Gastroesophageal sphincter (tissue), 3 donors: ENCODE measurements at regions not wholly inside any gene's neighbourhood (a gene's known extent, or its start where the extent isn't known, plus 50 kb on each side); places are given as distances from the start of the nearest gene placed in this dataset.

ENCODE experiments used
- POLR2A ChIP-seq, 2 donors: fragments of 450-650 bp; IDR thresholded peaks; one replicate each; pipeline ENCODE4 v1.6.1; 2017; ENCODE audit warnings: antibody characterized with exemption in 2 of 2, mild to moderate bottlenecking in 2 of 2, moderate library complexity in 1 of 2
- POLR2AphosphoS5 ChIP-seq: sonication (generic); formaldehyde crosslinking; IDR thresholded peaks from one replicate; pipeline ENCODE4 v1.6.1; 2017; ENCODE audit warnings: antibody characterized with exemption
- TF ChIP-seq, protein P1 (sequence below), 4 experiments: fragments of 200-600 bp in 2 of 4; fragments of 450-650 bp in 2 of 4; sonication (generic) in 1 of 4; IDR thresholded peaks; one replicate each; pipeline ENCODE4 v1.5.1; 2017 to 2019; ENCODE audit warnings: antibody characterized with exemption in 4 of 4, mild to moderate bottlenecking in 2 of 4, moderate library complexity in 2 of 4

GRCh38 chr2:193965263-193965662 is 1691.8 kb upstream of the SLC39A10 start:
- TF ChIP-seq, protein P1, sequence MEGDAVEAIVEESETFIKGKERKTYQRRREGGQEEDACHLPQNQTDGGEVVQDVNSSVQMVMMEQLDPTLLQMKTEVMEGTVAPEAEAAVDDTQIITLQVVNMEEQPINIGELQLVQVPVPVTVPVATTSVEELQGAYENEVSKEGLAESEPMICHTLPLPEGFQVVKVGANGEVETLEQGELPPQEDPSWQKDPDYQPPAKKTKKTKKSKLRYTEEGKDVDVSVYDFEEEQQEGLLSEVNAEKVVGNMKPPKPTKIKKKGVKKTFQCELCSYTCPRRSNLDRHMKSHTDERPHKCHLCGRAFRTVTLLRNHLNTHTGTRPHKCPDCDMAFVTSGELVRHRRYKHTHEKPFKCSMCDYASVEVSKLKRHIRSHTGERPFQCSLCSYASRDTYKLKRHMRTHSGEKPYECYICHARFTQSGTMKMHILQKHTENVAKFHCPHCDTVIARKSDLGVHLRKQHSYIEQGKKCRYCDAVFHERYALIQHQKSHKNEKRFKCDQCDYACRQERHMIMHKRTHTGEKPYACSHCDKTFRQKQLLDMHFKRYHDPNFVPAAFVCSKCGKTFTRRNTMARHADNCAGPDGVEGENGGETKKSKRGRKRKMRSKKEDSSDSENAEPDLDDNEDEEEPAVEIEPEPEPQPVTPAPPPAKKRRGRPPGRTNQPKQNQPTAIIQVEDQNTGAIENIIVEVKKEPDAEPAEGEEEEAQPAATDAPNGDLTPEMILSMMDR (IDR thresholded peaks at IDR 0.05), result no peak
- TF ChIP-seq POLR2A (IDR thresholded peaks at IDR 0.05) (no peak), POLR2AphosphoS5 (no peak)
